Uterus (tissue), 2 donors: ENCODE measurements at regions not wholly inside any gene's neighbourhood (a gene's known extent, or its start where the extent isn't known, plus 50 kb on each side); places are given as distances from the start of the nearest gene placed in this dataset.

ENCODE experiments used
- CTCF ChIP-seq, 4 experiments: fragments of 200-600 bp in 2 of 4; fragments of 450-650 bp in 2 of 4; sonication (generic) in 2 of 4; IDR thresholded peaks; one replicate each; pipeline ENCODE4 v1.5.1; 2016 to 2019; ENCODE audit warnings: antibody characterized with exemption in 4 of 4, mild to moderate bottlenecking in 2 of 4, moderate library complexity in 1 of 4
- POLR2A ChIP-seq, 2 donors: fragments of 450-650 bp; IDR thresholded peaks; one replicate each; pipeline ENCODE4 v1.6.1; 2016; ENCODE audit warnings: antibody characterized with exemption in 2 of 2, mild to moderate bottlenecking in 1 of 2, moderate library complexity in 1 of 2

- no peak for TF ChIP-seq CTCF (IDR thresholded peaks at IDR 0.05)
- no peak for TF ChIP-seq POLR2A (IDR thresholded peaks at IDR 0.05)
These were observed 76.9 kb upstream of the TSHZ2 start for GRCh38 chr20:52895235-52895634.
